GM12872 (cell line): ENCODE measurements at regions not wholly inside any gene's neighbourhood (a gene's known extent, or its start where the extent isn't known, plus 50 kb on each side); places are given as distances from the start of the nearest gene placed in this dataset.

Source experiments
- TF ChIP-seq, protein P1 (sequence below): IDR thresholded peaks from 3 replicates; pipeline ENCODE4 v1.5.1; 2011; ENCODE audit warnings: low read depth, mild to moderate bottlenecking, low read length, moderate library complexity; ENCODE audit not compliant: insufficient read depth

DNA sequence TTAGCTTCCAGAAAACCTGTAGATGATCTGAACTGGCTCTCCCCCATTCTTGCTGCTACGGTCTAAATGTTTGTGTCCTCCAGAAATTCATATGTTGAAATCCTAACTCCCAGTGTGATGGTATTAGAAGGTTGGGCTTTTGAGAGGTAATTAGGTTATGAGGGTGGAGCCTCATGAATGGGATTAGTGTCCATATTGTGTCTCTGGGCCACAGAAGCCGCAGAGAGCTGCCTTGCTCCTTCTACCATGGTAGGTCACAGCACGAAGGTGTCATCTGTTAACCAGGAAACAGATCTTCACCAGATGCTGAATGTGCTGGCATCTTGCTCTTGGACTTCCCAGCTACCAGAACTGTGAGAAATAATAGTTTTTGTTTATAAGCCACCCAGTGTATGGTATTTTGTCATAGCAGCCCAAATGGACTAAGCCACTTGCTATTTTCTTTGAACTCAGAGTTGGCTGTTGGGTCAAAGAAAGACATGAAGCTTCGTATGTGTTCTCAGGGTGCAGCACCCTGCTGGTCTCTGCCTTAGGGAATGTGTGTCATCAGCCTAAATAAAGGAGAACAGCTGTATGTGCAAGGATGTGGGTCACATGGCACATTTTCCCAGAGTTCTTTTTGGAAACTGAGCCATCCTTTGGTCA is 317.5 kb upstream of the SLCO3A1 start:
- TF ChIP-seq, protein P1, sequence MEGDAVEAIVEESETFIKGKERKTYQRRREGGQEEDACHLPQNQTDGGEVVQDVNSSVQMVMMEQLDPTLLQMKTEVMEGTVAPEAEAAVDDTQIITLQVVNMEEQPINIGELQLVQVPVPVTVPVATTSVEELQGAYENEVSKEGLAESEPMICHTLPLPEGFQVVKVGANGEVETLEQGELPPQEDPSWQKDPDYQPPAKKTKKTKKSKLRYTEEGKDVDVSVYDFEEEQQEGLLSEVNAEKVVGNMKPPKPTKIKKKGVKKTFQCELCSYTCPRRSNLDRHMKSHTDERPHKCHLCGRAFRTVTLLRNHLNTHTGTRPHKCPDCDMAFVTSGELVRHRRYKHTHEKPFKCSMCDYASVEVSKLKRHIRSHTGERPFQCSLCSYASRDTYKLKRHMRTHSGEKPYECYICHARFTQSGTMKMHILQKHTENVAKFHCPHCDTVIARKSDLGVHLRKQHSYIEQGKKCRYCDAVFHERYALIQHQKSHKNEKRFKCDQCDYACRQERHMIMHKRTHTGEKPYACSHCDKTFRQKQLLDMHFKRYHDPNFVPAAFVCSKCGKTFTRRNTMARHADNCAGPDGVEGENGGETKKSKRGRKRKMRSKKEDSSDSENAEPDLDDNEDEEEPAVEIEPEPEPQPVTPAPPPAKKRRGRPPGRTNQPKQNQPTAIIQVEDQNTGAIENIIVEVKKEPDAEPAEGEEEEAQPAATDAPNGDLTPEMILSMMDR: no peak

DNA sequence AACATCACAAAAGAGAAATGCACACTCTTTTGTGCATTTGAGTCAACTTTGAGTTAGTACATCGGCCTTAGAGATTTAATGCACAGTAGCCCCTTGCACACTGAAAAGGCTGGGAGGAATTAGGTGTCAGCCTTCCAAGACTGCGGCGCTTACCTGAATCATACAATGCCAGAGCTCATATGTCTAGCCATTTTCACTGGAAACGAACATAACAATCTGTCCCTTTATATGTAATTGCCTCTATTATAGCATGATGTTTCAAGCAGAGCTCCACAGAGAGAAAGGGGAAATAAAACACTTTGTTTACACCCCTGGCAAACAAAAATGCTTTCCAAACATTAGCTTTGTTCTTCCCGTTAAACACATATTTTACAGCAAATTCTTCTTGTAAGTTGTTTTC is 315.7 kb upstream of the SLCO3A1 start:
- TF ChIP-seq, protein P1: no peak

DNA sequence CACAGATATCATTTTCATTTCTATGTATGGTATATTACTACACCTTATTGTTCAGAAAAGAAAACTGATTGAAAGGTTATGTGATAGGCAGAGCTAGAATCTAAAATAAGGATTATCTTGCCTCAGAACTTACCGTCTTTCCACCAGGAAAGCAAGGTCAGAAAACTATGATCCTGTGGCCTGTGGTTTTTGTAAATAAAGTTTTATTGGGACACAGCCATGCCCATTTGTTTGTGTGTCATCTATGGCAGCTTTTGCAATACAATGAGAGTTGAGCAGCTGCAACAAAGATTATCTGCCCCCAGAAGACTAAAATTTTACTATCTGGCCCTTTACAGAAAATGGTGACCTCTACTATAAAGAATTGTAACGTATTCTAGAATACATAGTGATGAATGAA is 314.7 kb upstream of the SLCO3A1 start:
- TF ChIP-seq, protein P1: no peak

DNA sequence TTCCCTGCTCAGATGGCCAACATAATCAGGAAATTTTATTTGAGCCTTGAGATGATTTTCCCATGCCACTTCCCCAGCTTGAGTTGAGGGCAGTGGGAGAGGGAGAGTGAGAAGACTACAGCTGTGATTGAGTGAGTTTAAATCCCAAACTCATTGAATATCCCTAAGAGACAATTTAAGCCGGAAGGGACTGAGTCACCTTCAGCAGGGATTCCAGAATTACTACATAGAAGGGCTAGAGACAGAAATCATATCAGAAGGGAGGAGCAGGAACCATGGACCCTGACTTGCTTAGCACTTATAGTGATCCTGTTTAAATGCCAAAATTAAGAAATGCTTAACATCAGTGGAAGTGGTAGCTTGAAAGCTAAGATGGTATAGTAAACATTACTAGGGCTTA is 312.2 kb upstream of the SLCO3A1 start:
- TF ChIP-seq, protein P1: no peak

DNA sequence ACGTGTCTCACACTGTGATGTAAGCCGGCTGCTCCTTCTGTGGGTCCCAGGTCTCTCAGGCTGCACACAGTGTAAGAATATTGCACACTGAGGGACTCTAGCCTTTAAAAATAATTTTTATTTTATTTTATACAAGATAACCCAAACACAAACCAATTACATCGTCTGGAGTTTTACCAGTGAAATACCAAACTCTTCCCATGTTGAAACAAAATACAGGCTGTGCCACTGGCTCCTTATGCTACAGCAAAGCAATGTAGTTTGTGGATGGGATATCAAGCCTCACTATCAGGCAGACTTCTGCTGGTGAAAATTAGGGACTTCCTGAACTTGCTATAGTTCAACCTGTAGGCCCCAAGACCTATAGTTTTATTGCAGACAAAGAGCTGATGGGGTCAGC is 311.3 kb upstream of the SLCO3A1 start:
- TF ChIP-seq, protein P1: no peak

DNA sequence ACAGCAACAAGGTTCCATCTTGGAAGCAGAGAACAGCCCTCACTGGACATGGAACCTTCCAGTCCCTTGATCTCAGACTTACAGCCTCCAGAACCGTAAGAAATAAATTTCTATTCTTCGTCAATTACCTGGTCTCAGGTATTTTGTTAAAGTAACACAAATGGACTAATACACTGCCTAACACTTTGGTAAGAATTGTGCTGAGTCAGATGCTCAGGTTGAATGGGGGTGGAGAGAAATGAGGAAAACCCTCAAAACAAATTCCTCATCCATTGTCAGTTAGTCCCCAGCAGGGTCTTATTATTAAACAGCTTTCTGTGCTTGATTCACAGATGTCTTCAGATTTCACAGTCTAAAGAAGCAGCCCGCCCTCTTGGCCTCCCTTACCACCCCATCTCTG is 306.2 kb upstream of the SLCO3A1 start:
- TF ChIP-seq, protein P1: no peak

DNA sequence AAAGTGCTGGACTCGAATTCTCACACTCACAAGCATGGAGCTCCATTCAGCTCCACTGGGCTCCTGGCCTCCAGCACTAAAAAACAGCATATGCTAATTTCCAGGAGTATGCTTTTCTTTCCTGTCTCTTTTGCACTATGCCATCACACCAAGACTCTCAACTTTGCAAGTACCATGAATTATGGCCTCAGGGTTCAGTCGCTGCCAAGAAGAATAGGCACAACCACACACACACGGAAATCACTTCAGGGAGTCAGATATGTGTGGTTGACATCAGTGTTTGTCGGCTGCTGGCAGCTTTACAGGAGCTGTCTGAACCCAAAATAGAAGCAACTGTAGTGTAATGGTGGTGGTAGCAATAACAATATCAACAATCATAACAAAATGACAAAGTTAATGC is 305.0 kb upstream of the SLCO3A1 start:
- TF ChIP-seq, protein P1: no peak
